ENCODE measurements at regions not wholly inside any gene's neighbourhood (a gene's known extent, or its start where the extent isn't known, plus 50 kb on each side); places are given as distances from the start of the nearest gene placed in this dataset.

- no peak overlapping the region for H3K4me3 ChIP-seq (ENCODE audit: low read depth in 1 of 3, low read length in 3 of 3)
- no peak for FAIRE-seq
- no peaks in the 10 kb centered on the region for H3K27me3 ChIP-seq (ENCODE audit: control insufficient read depth in 3 of 3, insufficient read depth in 3 of 3, low read length in 3 of 3)
Observed at GRCh38 chr3:144557515-144557914, 585.9 kb downstream of the DIPK2A start.

GRCh38 chr3:144564011-144564410 is 592.4 kb downstream of the DIPK2A start:
- DNase-seq = no peak
- Histone ChIP-seq H3K4me1 (ENCODE audit: control insufficient read depth in 3 of 3, insufficient read depth in 2 of 3, low read depth in 1 of 3, low read length in 2 of 3) (peaks cover 0 to 13% (median 0%) of the 10 kb centered on the region in 3 donors), H3K36me3 (ENCODE audit: control insufficient read depth in 3 of 3, insufficient read depth in 2 of 3, low read depth in 1 of 3, low read length in 3 of 3) (no peaks in the 10 kb centered on the region), H3K27me3 (ENCODE audit: control insufficient read depth in 3 of 3, insufficient read depth in 3 of 3, low read length in 3 of 3) (no peaks in the 10 kb centered on the region), H3K4me3 (ENCODE audit: low read depth in 1 of 3, low read length in 3 of 3) (no peak overlapping the region), H3K27ac (ENCODE audit: low read depth in 1 of 3, low read length in 2 of 3) (no peak overlapping the region), H3K9me3 (ENCODE audit: control insufficient read depth in 2 of 2, insufficient read depth in 1 of 2, low read depth in 1 of 2, low read length in 1 of 2) (no peaks in the 10 kb centered on the region)
- no peak for FAIRE-seq
- 69 to 93% (median 89%) methylated on average over 3 of the region's 3 CpGs for WGBS, 3 donors

More at GRCh38 chr3:144557515-144557914, 585.9 kb downstream of the DIPK2A start:
- 87 to 91% (median 88%) methylated on average over 2 of the region's 2 CpGs for WGBS, 3 donors
- Histone ChIP-seq H3K4me1 (ENCODE audit: control insufficient read depth in 3 of 3, insufficient read depth in 2 of 3, low read depth in 1 of 3, low read length in 2 of 3) (peaks cover 0 to 33% (median 0%) of the 10 kb centered on the region in 3 donors), H3K36me3 (ENCODE audit: control insufficient read depth in 3 of 3, insufficient read depth in 2 of 3, low read depth in 1 of 3, low read length in 3 of 3) (no peaks in the 10 kb centered on the region), H3K9me3 (ENCODE audit: control insufficient read depth in 2 of 2, insufficient read depth in 1 of 2, low read depth in 1 of 2, low read length in 1 of 2) (no peaks in the 10 kb centered on the region), H3K27ac (ENCODE audit: low read depth in 1 of 3, low read length in 2 of 3) (no peak overlapping the region)
- DNase-seq = no peak

- Histone ChIP-seq H3K9me3 (ENCODE audit: control insufficient read depth in 2 of 2, insufficient read depth in 1 of 2, low read depth in 1 of 2, low read length in 1 of 2) (no peaks in the 10 kb centered on the region), H3K4me1 (ENCODE audit: control insufficient read depth in 3 of 3, insufficient read depth in 2 of 3, low read depth in 1 of 3, low read length in 2 of 3) (no peaks in the 10 kb centered on the region), H3K4me3 (ENCODE audit: low read depth in 1 of 3, low read length in 3 of 3) (no peak overlapping the region), H3K36me3 (ENCODE audit: control insufficient read depth in 3 of 3, insufficient read depth in 2 of 3, low read depth in 1 of 3, low read length in 3 of 3) (no peaks in the 10 kb centered on the region), H3K27me3 (ENCODE audit: control insufficient read depth in 3 of 3, insufficient read depth in 3 of 3, low read length in 3 of 3) (no peaks in the 10 kb centered on the region), H3K27ac (ENCODE audit: low read depth in 1 of 3, low read length in 2 of 3) (no peak overlapping the region)
- FAIRE-seq = no peak
- no peak for DNase-seq
- WGBS, 3 donors = 88 to 100% (median 92%) methylated on average over 1 of the region's 1 CpG
Observed at GRCh38 chr3:144566320-144566719, 594.7 kb downstream of the DIPK2A start.

- Histone ChIP-seq H3K36me3 (ENCODE audit: control insufficient read depth in 3 of 3, insufficient read depth in 2 of 3, low read depth in 1 of 3, low read length in 3 of 3) (no peaks in the 10 kb centered on the region), H3K27ac (ENCODE audit: low read depth in 1 of 3, low read length in 2 of 3) (no peak overlapping the region), H3K27me3 (ENCODE audit: control insufficient read depth in 3 of 3, insufficient read depth in 3 of 3, low read length in 3 of 3) (no peaks in the 10 kb centered on the region), H3K4me1 (ENCODE audit: control insufficient read depth in 3 of 3, insufficient read depth in 2 of 3, low read depth in 1 of 3, low read length in 2 of 3) (no peaks in the 10 kb centered on the region), H3K9me3 (ENCODE audit: control insufficient read depth in 2 of 2, insufficient read depth in 1 of 2, low read depth in 1 of 2, low read length in 1 of 2) (no peaks in the 10 kb centered on the region), H3K4me3 (ENCODE audit: low read depth in 1 of 3, low read length in 3 of 3) (no peak overlapping the region)
- DNase-seq (no peak), FAIRE-seq (no peak)
- WGBS, 3 donors = 83 to 95% (median 87%) methylated on average over 1 of the region's 1 CpG
Observed at GRCh38 chr3:144569651-144570050, 598.0 kb downstream of the DIPK2A start.

GRCh38 chr3:144583871-144584270 is 612.2 kb downstream of the DIPK2A start:
- Histone ChIP-seq H3K36me3 (ENCODE audit: control insufficient read depth in 3 of 3, insufficient read depth in 2 of 3, low read depth in 1 of 3, low read length in 3 of 3) (no peaks in the 10 kb centered on the region), H3K9me3 (ENCODE audit: control insufficient read depth in 2 of 2, insufficient read depth in 1 of 2, low read depth in 1 of 2, low read length in 1 of 2) (peaks cover 0 to 3% of the 10 kb centered on the region in 2 donors), H3K27ac (ENCODE audit: low read depth in 1 of 3, low read length in 2 of 3) (no peak overlapping the region), H3K4me3 (ENCODE audit: low read depth in 1 of 3, low read length in 3 of 3) (no peak overlapping the region), H3K27me3 (ENCODE audit: control insufficient read depth in 3 of 3, insufficient read depth in 3 of 3, low read length in 3 of 3) (no peaks in the 10 kb centered on the region), H3K4me1 (ENCODE audit: control insufficient read depth in 3 of 3, insufficient read depth in 2 of 3, low read depth in 1 of 3, low read length in 2 of 3) (no peaks in the 10 kb centered on the region)
- WGBS, 3 donors = 85 to 92% (median 92%) methylated on average over 1 of the region's 1 CpG
- no peak for DNase-seq
- FAIRE-seq = no peak

- no peaks in the 10 kb centered on the region for H3K36me3 ChIP-seq (ENCODE audit: control insufficient read depth in 3 of 3, insufficient read depth in 2 of 3, low read depth in 1 of 3, low read length in 3 of 3)
- H3K4me1 ChIP-seq (ENCODE audit: control insufficient read depth in 3 of 3, insufficient read depth in 2 of 3, low read depth in 1 of 3, low read length in 2 of 3) = no peaks in the 10 kb centered on the region
- FAIRE-seq = no peak
- no peaks in the 10 kb centered on the region for H3K27me3 ChIP-seq (ENCODE audit: control insufficient read depth in 3 of 3, insufficient read depth in 3 of 3, low read length in 3 of 3)
- H3K4me3 ChIP-seq (ENCODE audit: low read depth in 1 of 3, low read length in 3 of 3) = no peak overlapping the region
- no peak overlapping the region for H3K27ac ChIP-seq (ENCODE audit: low read depth in 1 of 3, low read length in 2 of 3)
- H3K9me3 ChIP-seq (ENCODE audit: control insufficient read depth in 2 of 2, insufficient read depth in 1 of 2, low read depth in 1 of 2, low read length in 1 of 2) = peaks cover 0 to 3% of the 10 kb centered on the region in 2 donors
- DNase-seq = peak in 1 of 2 donors; percentile 3
- WGBS, 3 donors = 82 to 86% (median 85%) methylated on average over 2 of the region's 2 CpGs
Observed at GRCh38 chr3:144585408-144585807, 613.8 kb downstream of the DIPK2A start.

- H3K4me3 ChIP-seq (ENCODE audit: low read depth in 1 of 3, low read length in 3 of 3) = no peak overlapping the region
- no peak for FAIRE-seq
Observed at GRCh38 chr3:144585953-144586352, 614.3 kb downstream of the DIPK2A start.

GRCh38 chr3:144586382-144586781 is 614.8 kb downstream of the DIPK2A start:
- Histone ChIP-seq H3K9me3 (ENCODE audit: control insufficient read depth in 2 of 2, insufficient read depth in 1 of 2, low read depth in 1 of 2, low read length in 1 of 2) (peaks cover 0 to 3% of the 10 kb centered on the region in 2 donors), H3K27me3 (ENCODE audit: control insufficient read depth in 3 of 3, insufficient read depth in 3 of 3, low read length in 3 of 3) (no peaks in the 10 kb centered on the region), H3K4me3 (ENCODE audit: low read depth in 1 of 3, low read length in 3 of 3) (no peak overlapping the region), H3K4me1 (ENCODE audit: control insufficient read depth in 3 of 3, insufficient read depth in 2 of 3, low read depth in 1 of 3, low read length in 2 of 3) (no peaks in the 10 kb centered on the region), H3K36me3 (ENCODE audit: control insufficient read depth in 3 of 3, insufficient read depth in 2 of 3, low read depth in 1 of 3, low read length in 3 of 3) (no peaks in the 10 kb centered on the region), H3K27ac (ENCODE audit: low read depth in 1 of 3, low read length in 2 of 3) (no peak overlapping the region)
- WGBS, 3 donors = 86 to 92% (median 89%) methylated on average over 3 of the region's 3 CpGs
- DNase-seq = no peak
- FAIRE-seq = no peak

More at GRCh38 chr3:144585953-144586352, 614.3 kb downstream of the DIPK2A start:
- no peak overlapping the region for H3K27ac ChIP-seq (ENCODE audit: low read depth in 1 of 3, low read length in 2 of 3)
- WGBS, 3 donors = 80 to 83% (median 83%) methylated on average over 7 of the region's 7 CpGs
- H3K4me1 ChIP-seq (ENCODE audit: control insufficient read depth in 3 of 3, insufficient read depth in 2 of 3, low read depth in 1 of 3, low read length in 2 of 3) = no peaks in the 10 kb centered on the region
- DNase-seq = no peak
- no peaks in the 10 kb centered on the region for H3K27me3 ChIP-seq (ENCODE audit: control insufficient read depth in 3 of 3, insufficient read depth in 3 of 3, low read length in 3 of 3)
- no peaks in the 10 kb centered on the region for H3K36me3 ChIP-seq (ENCODE audit: control insufficient read depth in 3 of 3, insufficient read depth in 2 of 3, low read depth in 1 of 3, low read length in 3 of 3)
- peaks cover 0 to 3% of the 10 kb centered on the region in 2 donors for H3K9me3 ChIP-seq (ENCODE audit: control insufficient read depth in 2 of 2, insufficient read depth in 1 of 2, low read depth in 1 of 2, low read length in 1 of 2)

GRCh38 chr3:144590854-144591253 is 619.2 kb downstream of the DIPK2A start:
- no peaks in the 10 kb centered on the region for H3K27me3 ChIP-seq (ENCODE audit: control insufficient read depth in 3 of 3, insufficient read depth in 3 of 3, low read length in 3 of 3)
- no peaks in the 10 kb centered on the region for H3K36me3 ChIP-seq (ENCODE audit: control insufficient read depth in 3 of 3, insufficient read depth in 2 of 3, low read depth in 1 of 3, low read length in 3 of 3)
- H3K9me3 ChIP-seq (ENCODE audit: control insufficient read depth in 2 of 2, insufficient read depth in 1 of 2, low read depth in 1 of 2, low read length in 1 of 2) = no peaks in the 10 kb centered on the region
- 71 to 77% (median 76%) methylated on average over 2 of the region's 2 CpGs for WGBS, 3 donors
- no peak overlapping the region for H3K4me3 ChIP-seq (ENCODE audit: low read depth in 1 of 3, low read length in 3 of 3)
- DNase-seq = no peak
- no peak for FAIRE-seq
- H3K27ac ChIP-seq (ENCODE audit: low read depth in 1 of 3, low read length in 2 of 3) = no peak overlapping the region
- H3K4me1 ChIP-seq (ENCODE audit: control insufficient read depth in 3 of 3, insufficient read depth in 2 of 3, low read depth in 1 of 3, low read length in 2 of 3) = no peaks in the 10 kb centered on the region

Measured in small intestine (tissue), 7 donors.